VCaP (cell line): ENCODE measurements at regions not wholly inside any gene's neighbourhood (a gene's known extent, or its start where the extent isn't known, plus 50 kb on each side); places are given as distances from the start of the nearest gene placed in this dataset.

Experiments used
- H3K27ac ChIP-seq: fragments of 450-650 bp; 2 replicates; pipeline ENCODE4 v1.5.1; 2017
- TF ChIP-seq, protein P1 (sequence below): fragments of 450-650 bp; conservative IDR thresholded peaks from 2 replicates; pipeline ENCODE4 v1.5.1; 2017; ENCODE audit warnings: mild to moderate bottlenecking, moderate library complexity

DNA sequence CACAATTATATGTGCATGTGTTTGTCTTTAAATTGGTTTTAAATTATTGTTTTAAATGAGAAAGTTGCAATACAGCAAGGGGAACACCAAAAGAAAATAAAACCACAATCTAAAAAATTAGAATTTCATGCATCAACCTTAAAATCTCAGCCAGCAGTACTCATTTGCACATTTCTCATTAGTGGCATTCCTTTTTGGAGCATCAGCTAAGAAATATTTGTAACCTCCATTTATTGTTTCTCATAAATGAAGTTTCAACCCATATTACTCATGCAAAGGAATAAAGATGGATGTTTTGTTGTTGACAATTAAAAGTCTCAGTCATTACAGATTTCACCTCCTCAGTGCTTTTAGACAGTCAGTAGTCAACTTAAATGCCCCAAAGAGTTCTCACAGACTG is 160.1 kb downstream of the TBX15 start:
- no peak overlapping the region for H3K27ac ChIP-seq
- TF ChIP-seq, protein P1, sequence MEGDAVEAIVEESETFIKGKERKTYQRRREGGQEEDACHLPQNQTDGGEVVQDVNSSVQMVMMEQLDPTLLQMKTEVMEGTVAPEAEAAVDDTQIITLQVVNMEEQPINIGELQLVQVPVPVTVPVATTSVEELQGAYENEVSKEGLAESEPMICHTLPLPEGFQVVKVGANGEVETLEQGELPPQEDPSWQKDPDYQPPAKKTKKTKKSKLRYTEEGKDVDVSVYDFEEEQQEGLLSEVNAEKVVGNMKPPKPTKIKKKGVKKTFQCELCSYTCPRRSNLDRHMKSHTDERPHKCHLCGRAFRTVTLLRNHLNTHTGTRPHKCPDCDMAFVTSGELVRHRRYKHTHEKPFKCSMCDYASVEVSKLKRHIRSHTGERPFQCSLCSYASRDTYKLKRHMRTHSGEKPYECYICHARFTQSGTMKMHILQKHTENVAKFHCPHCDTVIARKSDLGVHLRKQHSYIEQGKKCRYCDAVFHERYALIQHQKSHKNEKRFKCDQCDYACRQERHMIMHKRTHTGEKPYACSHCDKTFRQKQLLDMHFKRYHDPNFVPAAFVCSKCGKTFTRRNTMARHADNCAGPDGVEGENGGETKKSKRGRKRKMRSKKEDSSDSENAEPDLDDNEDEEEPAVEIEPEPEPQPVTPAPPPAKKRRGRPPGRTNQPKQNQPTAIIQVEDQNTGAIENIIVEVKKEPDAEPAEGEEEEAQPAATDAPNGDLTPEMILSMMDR, result no peak

DNA sequence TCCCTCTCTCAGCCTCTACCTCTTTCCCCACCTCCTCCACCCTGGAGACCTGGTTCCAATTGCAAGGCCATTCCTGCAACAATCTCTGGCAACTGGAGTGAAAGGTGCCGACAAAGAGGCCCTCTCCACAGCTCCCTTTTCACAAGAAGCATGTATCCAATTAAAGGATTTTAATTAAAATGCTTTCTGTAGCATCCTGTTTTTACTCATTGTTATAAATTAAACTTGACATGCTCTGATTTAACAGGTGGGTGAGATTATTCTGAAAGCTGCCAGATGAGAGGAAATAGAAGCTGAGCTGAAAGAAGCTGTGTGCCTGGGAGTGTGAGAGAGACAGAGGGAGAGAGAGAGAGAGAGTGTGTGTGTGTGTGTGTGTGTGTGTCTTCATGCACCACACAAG is 160.5 kb downstream of the TBX15 start:
- H3K27ac ChIP-seq, result no peak overlapping the region
- TF ChIP-seq, protein P1, result no peak

DNA sequence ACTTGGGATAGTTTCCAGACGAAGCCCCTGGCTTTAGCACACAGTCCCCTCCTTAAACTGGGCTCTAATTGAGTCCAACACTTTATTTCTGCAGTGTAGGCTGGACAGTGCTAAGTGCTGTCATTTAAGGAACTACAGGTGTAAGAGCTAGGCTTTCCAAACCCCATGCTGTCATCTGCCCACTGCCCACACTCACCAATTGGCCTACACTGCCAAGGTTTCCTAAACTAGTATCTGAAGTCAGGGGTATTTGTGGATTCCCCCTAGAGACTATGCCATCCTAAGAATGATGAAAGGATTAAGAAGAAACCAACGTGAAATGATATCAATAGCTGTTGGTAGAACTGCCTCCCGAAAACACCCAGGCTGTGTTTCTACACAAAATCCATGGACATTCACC is 160.9 kb downstream of the TBX15 start:
- TF ChIP-seq, protein P1, result no peak

DNA sequence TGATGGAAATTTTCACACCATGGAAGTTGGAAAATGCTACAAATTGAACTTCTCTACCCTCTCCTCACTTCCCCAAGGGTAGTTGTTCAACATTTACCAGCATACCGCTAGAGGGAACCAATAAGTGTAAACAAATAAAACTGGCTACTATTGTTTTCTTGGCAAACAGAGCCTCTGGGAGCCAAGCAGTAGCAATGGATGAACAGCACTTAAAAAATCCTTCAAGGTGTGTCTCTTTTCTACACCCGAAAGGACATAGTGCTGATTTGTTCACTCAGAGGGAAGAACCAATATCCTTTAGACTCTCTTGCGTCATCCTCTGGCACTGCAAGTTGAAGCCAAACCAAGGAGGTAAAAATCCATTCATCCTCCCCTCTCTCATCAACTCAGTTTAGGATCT is 161.5 kb downstream of the TBX15 start:
- TF ChIP-seq, protein P1, result peak; percentile 36
- H3K27ac ChIP-seq, result no peak overlapping the region

More for the DNA sequence above, 160.9 kb downstream of the TBX15 start:
- no peak overlapping the region for H3K27ac ChIP-seq

DNA sequence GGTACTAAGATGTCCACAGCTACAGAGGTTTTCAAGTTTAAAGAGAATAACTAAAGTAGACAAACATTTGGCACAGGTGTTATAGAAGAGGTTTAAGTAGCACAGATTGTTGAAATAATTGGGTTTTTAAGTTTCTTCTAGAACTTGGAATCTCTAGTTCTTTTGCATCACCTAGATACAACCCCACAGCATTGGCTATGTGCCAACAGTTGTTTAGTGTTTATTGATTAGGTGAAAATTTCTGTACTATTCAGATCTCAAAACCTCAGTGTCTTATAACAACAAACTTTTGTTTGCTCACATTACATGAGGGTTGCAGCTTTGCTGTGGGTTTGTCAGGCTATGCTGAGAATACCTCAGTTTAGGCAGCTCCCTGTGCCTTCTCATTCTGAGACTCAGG is 162.5 kb downstream of the TBX15 start:
- TF ChIP-seq, protein P1, result no peak
- H3K27ac ChIP-seq, result no peak overlapping the region

DNA sequence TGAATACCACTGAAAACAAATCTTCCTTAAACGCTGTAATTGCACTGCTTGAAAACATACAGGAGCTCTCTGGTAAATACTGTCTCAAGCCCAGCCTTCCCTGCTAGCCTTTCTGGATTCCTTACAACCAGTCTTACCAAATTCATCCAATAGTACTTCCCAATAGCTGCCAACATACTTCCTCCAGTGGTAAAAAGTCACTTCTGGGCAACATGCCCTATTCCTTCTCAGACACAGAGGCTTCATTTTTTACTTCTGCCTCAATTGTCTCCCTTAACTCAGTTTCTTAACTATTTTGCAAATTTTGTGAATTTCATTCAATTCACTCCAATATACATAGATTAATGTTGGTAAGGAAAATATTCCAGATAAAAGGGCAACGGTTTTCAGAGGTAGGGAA is 166.3 kb downstream of the TBX15 start:
- no peak overlapping the region for H3K27ac ChIP-seq
- TF ChIP-seq, protein P1, result no peak

DNA sequence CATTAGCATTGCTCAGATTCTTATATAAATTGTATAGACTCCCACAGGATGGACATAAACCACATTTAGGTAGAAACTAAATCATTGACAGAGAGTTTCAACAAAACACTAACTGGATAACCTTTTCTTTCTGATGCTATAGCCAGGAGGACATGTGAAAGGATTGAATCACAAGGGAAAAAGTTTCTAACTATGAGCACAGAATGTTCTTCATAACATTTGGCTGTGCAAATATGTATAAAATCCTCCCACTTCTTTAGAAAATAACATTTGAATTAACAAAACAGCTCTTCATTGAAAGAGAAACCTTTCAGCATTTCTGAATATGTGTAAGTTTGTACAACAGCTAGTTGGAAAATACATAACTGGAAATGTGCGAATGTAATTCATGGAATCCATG is 167.3 kb downstream of the TBX15 start:
- TF ChIP-seq, protein P1, result no peak
- H3K27ac ChIP-seq, result no peak overlapping the region

DNA sequence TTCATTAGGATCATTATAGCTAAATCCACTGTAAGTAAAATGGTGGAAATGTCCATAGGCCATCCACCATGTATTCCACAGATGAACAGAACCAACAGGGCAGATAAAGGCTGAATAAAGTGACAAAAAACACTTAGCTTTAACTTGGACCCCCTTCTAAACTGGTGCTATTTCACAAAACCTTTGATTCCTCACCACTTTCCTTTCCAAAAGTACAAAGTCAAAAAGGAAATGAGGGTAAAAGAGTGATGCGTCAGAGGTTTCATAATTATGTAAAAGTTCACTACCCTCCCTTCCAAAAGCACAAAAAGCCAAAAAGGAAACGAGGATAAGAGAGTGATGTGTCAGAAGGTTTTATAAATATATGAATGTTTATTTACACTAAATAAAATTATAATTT is 172.2 kb downstream of the TBX15 start:
- TF ChIP-seq, protein P1, result no peak
- H3K27ac ChIP-seq, result no peak overlapping the region
